Mesothelial cell of epicardium (in vitro differentiated cells): ENCODE measurements at regions not wholly inside any gene's neighbourhood (a gene's known extent, or its start where the extent isn't known, plus 50 kb on each side); places are given as distances from the start of the nearest gene placed in this dataset.

ENCODE experiments used
- DNase-seq, 2 experiments: peaks; one replicate each; pipeline ENCODE4 v3.0.0; 2021; ENCODE audit warnings: low spot score in 2 of 2; ENCODE audit not compliant: unreplicated experiment in 2 of 2
- H3K27ac Mint-ChIP-seq: 2 replicates; pipeline ENCODE4 v1.8.0; 2021; ENCODE audit warnings: mixed read lengths
- H3K27me3 Mint-ChIP-seq: 2 replicates; pipeline ENCODE4 v1.8.0; 2021; ENCODE audit warnings: low read depth, mixed read lengths
- H3K36me3 Mint-ChIP-seq: 2 replicates; pipeline ENCODE4 v1.8.0; 2021; ENCODE audit warnings: mixed read lengths
- H3K4me1 Mint-ChIP-seq: 2 replicates; pipeline ENCODE4 v1.8.0; 2021; ENCODE audit warnings: mixed read lengths
- H3K4me3 Mint-ChIP-seq: 2 replicates; pipeline ENCODE4 v1.8.0; 2021; ENCODE audit warnings: mild to moderate bottlenecking, moderate library complexity, mixed read lengths
- H3K9me3 Mint-ChIP-seq: 2 replicates; pipeline ENCODE4 v1.8.0; 2021; ENCODE audit warnings: mixed read lengths
- CTCF ChIP-seq: fragments of 200-600 bp; sonication (generic); IDR thresholded peaks from one replicate; pipeline ENCODE4 v1.5.0; 2021; ENCODE audit warnings: antibody characterized with exemption; ENCODE audit not compliant: unreplicated experiment

GRCh38 chr4:33881176-33881575 is 2363.1 kb downstream of the ARAP2 start:
- Mint-ChIP-seq H3K9me3 (peaks cover 25% of the 10 kb centered on the region), H3K36me3 (peaks cover 3% of the 10 kb centered on the region), H3K27me3 (no peaks in the 10 kb centered on the region), H3K4me1 (peaks cover 5% of the 10 kb centered on the region), H3K4me3 (no peak overlapping the region), H3K27ac (no peak overlapping the region)
- DNase-seq: no peak
- no peak for TF ChIP-seq CTCF

- no peak for DNase-seq
- Mint-ChIP-seq H3K4me1 (peaks cover 5% of the 10 kb centered on the region), H3K9me3 (peaks cover 13% of the 10 kb centered on the region)
These were observed 2361.9 kb downstream of the ARAP2 start for GRCh38 chr4:33882246-33882990.

DNA sequence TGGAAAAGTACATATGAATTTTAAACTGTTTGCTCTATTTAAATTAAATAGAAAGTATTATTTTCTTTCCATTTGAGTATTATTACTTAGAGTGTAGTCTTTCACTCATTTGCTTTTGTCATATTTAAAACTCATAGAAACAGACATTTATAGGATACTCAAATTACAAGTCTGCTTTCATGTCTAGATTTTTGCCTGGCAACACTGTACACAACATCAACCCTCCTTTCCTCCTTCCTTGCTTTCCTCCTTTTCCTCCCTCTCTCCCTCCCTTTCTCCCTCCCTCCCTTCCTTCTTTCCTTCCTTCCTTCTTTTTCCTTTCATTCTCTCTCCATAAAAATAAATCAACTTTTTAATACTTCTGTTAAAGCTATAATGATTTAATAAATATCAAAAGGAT is 2361.2 kb downstream of the ARAP2 start:
- H3K27ac Mint-ChIP-seq: no peak overlapping the region
- H3K4me1 Mint-ChIP-seq: peaks cover 5% of the 10 kb centered on the region
- no peak overlapping the region for H3K4me3 Mint-ChIP-seq
- no peak for TF ChIP-seq CTCF
- no peaks in the 10 kb centered on the region for H3K27me3 Mint-ChIP-seq
- no peak for DNase-seq
- no peaks in the 10 kb centered on the region for H3K36me3 Mint-ChIP-seq
- H3K9me3 Mint-ChIP-seq: peaks cover 7% of the 10 kb centered on the region

More at GRCh38 chr4:33882246-33882990, 2361.9 kb downstream of the ARAP2 start:
- Mint-ChIP-seq H3K4me3 (no peak overlapping the region), H3K36me3 (peaks cover under 1% of the 10 kb centered on the region), H3K27ac (no peak overlapping the region), H3K27me3 (no peaks in the 10 kb centered on the region)
- no peak for TF ChIP-seq CTCF

GRCh38 chr4:33886356-33886755 is 2358.0 kb downstream of the ARAP2 start:
- no peak for DNase-seq
- no peak overlapping the region for H3K4me3 Mint-ChIP-seq
- H3K27me3 Mint-ChIP-seq: no peaks in the 10 kb centered on the region
- peaks cover 4% of the 10 kb centered on the region for H3K9me3 Mint-ChIP-seq
- H3K4me1 Mint-ChIP-seq: peaks cover 5% of the 10 kb centered on the region
- no peaks in the 10 kb centered on the region for H3K36me3 Mint-ChIP-seq
- H3K27ac Mint-ChIP-seq: no peak overlapping the region
- no peak for TF ChIP-seq CTCF

GRCh38 chr4:33890841-33891240 is 2353.5 kb downstream of the ARAP2 start:
- no peak overlapping the region for H3K27ac Mint-ChIP-seq
- no peak overlapping the region for H3K4me3 Mint-ChIP-seq
- H3K4me1 Mint-ChIP-seq: no peaks in the 10 kb centered on the region
- DNase-seq: no peak
- no peaks in the 10 kb centered on the region for H3K27me3 Mint-ChIP-seq
- no peaks in the 10 kb centered on the region for H3K36me3 Mint-ChIP-seq
- H3K9me3 Mint-ChIP-seq: peaks cover 6% of the 10 kb centered on the region
- TF ChIP-seq CTCF: no peak
